SK-N-SH (cell line): ENCODE measurements at regions not wholly inside any gene's neighbourhood (a gene's known extent, or its start where the extent isn't known, plus 50 kb on each side); places are given as distances from the start of the nearest gene placed in this dataset.

Source experiments
- CTCF ChIA-PET: fragments of 300-600, 350-600 bp; formaldehyde crosslinking; extraction: SDS; loops from one replicate; lab custom pipeline; 2021; lab: Yijun Ruan, JAX
- POLR2A ChIA-PET: fragments of 350-600 bp; sonication (Branson Sonifier 250); formaldehyde crosslinking; extraction: SDS; loops from one replicate; lab custom pipeline; 2020; ENCODE audit warnings: antibody characterized with exemption, inconsistent platforms; lab: Yijun Ruan, JAX
- DNase-seq: peaks from one replicate; pipeline ENCODE4 v3.0.0; 2012
- H2AFZ ChIP-seq: fragments of 200-600 bp; sonication (generic); 2 replicates; pipeline ENCODE4 v1.8.1; 2016; ENCODE audit warnings: antibody characterized with exemption, mild to moderate bottlenecking, low read depth
- H3F3A ChIP-seq: fragments of 200-600 bp; sonication (generic); replicated peaks from 2 replicates; pipeline ENCODE3; 2016; ENCODE audit warnings: antibody characterized with exemption, mild to moderate bottlenecking; ENCODE audit not compliant: insufficient read depth
- H3K27ac ChIP-seq, 2 experiments: fragments of 200-500 bp in 1 of 2; fragments of 200-600 bp in 1 of 2; sonication (Bioruptor generic) in 1 of 2; sonication (generic), shearing (Covaris generic) in 1 of 2; 2 replicates each; pipeline versions ENCODE4 v1.5.1 to v1.6.1; 2014 to 2016; ENCODE audit warnings: low read depth in 2 of 2, inconsistent platforms in 1 of 2, low read length in 1 of 2, mild to moderate bottlenecking in 1 of 2, mixed read lengths in 1 of 2
- H3K27me3 ChIP-seq: fragments of 200-600 bp; sonication (generic), shearing (Covaris generic); 2 replicates; pipeline ENCODE4 v1.6.1; 2016; ENCODE audit warnings: mixed run types; ENCODE audit not compliant: insufficient read depth
- H3K36me3 ChIP-seq, 2 experiments: fragments of 200-500 bp in 1 of 2; fragments of 200-600 bp in 1 of 2; sonication (Bioruptor generic) in 1 of 2; sonication (generic) in 1 of 2; replicated peaks in 1 of 2; 2 replicates each; pipeline versions ENCODE3 to v1.5.1; 2014 to 2016; ENCODE audit warnings: low read length in 1 of 2, mild to moderate bottlenecking in 1 of 2; ENCODE audit not compliant: insufficient read depth in 2 of 2, control insufficient read depth in 1 of 2
- H3K4me1 ChIP-seq, 2 experiments: fragments of 200-500 bp in 1 of 2; fragments of 200-600 bp in 1 of 2; sonication (Bioruptor generic) in 1 of 2; sonication (generic), shearing (Covaris generic) in 1 of 2; 2 replicates each; pipeline versions ENCODE4 v1.5.1 to v1.6.1; 2014 to 2016; ENCODE audit warnings: low read depth in 1 of 2, low read length in 1 of 2, mixed run types in 1 of 2; ENCODE audit not compliant: insufficient read depth in 2 of 2, control insufficient read depth in 1 of 2
- H3K4me2 ChIP-seq: fragments of 200-600 bp; sonication (generic), shearing (Covaris generic); 2 replicates; pipeline ENCODE4 v1.6.1; 2017; ENCODE audit warnings: mixed run types
- H3K4me3 ChIP-seq, 2 experiments: fragments of 200-500 bp in 1 of 2; fragments of 200-600 bp in 1 of 2; sonication (Bioruptor generic) in 1 of 2; sonication (generic), shearing (Covaris generic) in 1 of 2; 2 replicates each; pipeline versions ENCODE4 v1.5.1 to v1.8.1; 2014 to 2016; ENCODE audit warnings: low read depth in 2 of 2, inconsistent platforms in 1 of 2, low read length in 1 of 2, mild to moderate bottlenecking in 1 of 2, mixed read lengths in 1 of 2, moderate library complexity in 1 of 2
- H3K79me2 ChIP-seq: fragments of 200-600 bp; sonication (generic); 2 replicates; pipeline ENCODE4 v1.8.1; 2017; ENCODE audit warnings: mild to moderate bottlenecking; ENCODE audit not compliant: insufficient read depth
- H3K9ac ChIP-seq: fragments of 200-600 bp; sonication (generic); 2 replicates; pipeline ENCODE4 v1.6.1; 2017; ENCODE audit warnings: mixed run types
- H3K9me2 ChIP-seq: fragments of 200-600 bp; sonication (generic); 2 replicates; pipeline ENCODE4 v1.6.1; 2017; ENCODE audit warnings: mixed run types
- H3K9me3 ChIP-seq: fragments of 200-600 bp; sonication (generic); 2 replicates; pipeline ENCODE4 v1.6.1; 2017; ENCODE audit warnings: mixed run types, mild to moderate bottlenecking, moderate library complexity
- H4K20me1 ChIP-seq: fragments of 200-600 bp; sonication (generic); 2 replicates; pipeline ENCODE4 v1.6.1; 2017; ENCODE audit warnings: mild to moderate bottlenecking, mixed run types; ENCODE audit not compliant: insufficient read depth
- CHD2 ChIP-seq: fragments of 150-350 bp; IDR thresholded peaks from 2 replicates; pipeline ENCODE4 v1.6.1; 2018; ENCODE audit warnings: low read length; ENCODE audit not compliant: partially characterized antibody
- CTCF ChIP-seq: fragments of 200-600 bp; sonication (generic); IDR thresholded peaks from 2 replicates; pipeline ENCODE4 v1.6.1; 2017; ENCODE audit warnings: antibody characterized with exemption, mild to moderate bottlenecking, moderate library complexity
- ELF1 ChIP-seq: IDR thresholded peaks from 2 replicates; pipeline ENCODE4 v1.4.0; 2012
- EP300 ChIP-seq, 2 experiments: IDR thresholded peaks; 2 replicates each; pipeline versions ENCODE4 v1.4.0 to v1.6.1; 2012; ENCODE audit warnings: borderline replicate concordance in 1 of 2, low read depth in 1 of 2, low read length in 1 of 2
- EZH2phosphoT487 ChIP-seq: fragments of 200-600 bp; sonication (generic); IDR thresholded peaks from 2 replicates; pipeline ENCODE4 v1.6.1; 2017; ENCODE audit warnings: low read depth, mixed run types, mild to moderate bottlenecking, antibody characterized with exemption, moderate library complexity, borderline replicate concordance
- FOXJ3 ChIP-seq: sonication (generic); formaldehyde crosslinking; IDR thresholded peaks from 2 replicates; pipeline ENCODE4 v1.5.1; 2020; ENCODE audit warnings: mild to moderate bottlenecking, missing genetic modification reagents
- FOXM1 ChIP-seq: IDR thresholded peaks from 2 replicates; pipeline ENCODE4 v1.4.0; 2012; ENCODE audit warnings: low read depth, mild to moderate bottlenecking
- MAX ChIP-seq: IDR thresholded peaks from 2 replicates; pipeline ENCODE4 v1.4.0; 2012; ENCODE audit warnings: low read depth
- MXI1 ChIP-seq: IDR thresholded peaks from 2 replicates; pipeline ENCODE4 v1.6.1; 2012; ENCODE audit warnings: mild to moderate bottlenecking, low read depth, low read length, improper control_type of control experiment
- PBX3 ChIP-seq: IDR thresholded peaks from 2 replicates; pipeline ENCODE4; 2012
- POLR2AphosphoS5 ChIP-seq: IDR thresholded peaks from 2 replicates; pipeline ENCODE4 v1.6.1; 2012; ENCODE audit warnings: low read depth, low read length
- RAD21 ChIP-seq: IDR thresholded peaks from 2 replicates; pipeline ENCODE4 v1.6.1; 2012; ENCODE audit warnings: mild to moderate bottlenecking, low read length
- REST ChIP-seq: IDR thresholded peaks from 2 replicates; pipeline ENCODE4 v1.6.1; 2012; ENCODE audit warnings: mild to moderate bottlenecking, low read depth, low read length, moderate library complexity
- RFX5 ChIP-seq: IDR thresholded peaks from 2 replicates; pipeline ENCODE4 v1.6.1; 2012; ENCODE audit warnings: mild to moderate bottlenecking, improper control_type of control experiment, low read length
- RXRA ChIP-seq: IDR thresholded peaks from 2 replicates; pipeline ENCODE4 v1.4.0; 2012; ENCODE audit warnings: low read depth, mild to moderate bottlenecking, borderline replicate concordance
- SIN3A ChIP-seq: IDR thresholded peaks from 2 replicates; pipeline ENCODE4 v1.6.1; 2012; ENCODE audit warnings: low read depth, mild to moderate bottlenecking, low read length, moderate library complexity, borderline replicate concordance
- TAF1 ChIP-seq: IDR thresholded peaks from 2 replicates; pipeline ENCODE4 v1.6.1; 2012; ENCODE audit warnings: low read depth, mild to moderate bottlenecking, low read length, moderate library complexity, borderline replicate concordance
- TCF12 ChIP-seq: IDR thresholded peaks from 2 replicates; pipeline ENCODE4 v1.4.0; 2012
- TEAD4 ChIP-seq: IDR thresholded peaks from 2 replicates; pipeline ENCODE4 v1.4.0; 2012; ENCODE audit warnings: mild to moderate bottlenecking, borderline replicate concordance; ENCODE audit not compliant: insufficient read depth
- ZBTB33 ChIP-seq: IDR thresholded peaks from 2 replicates; pipeline ENCODE4 v1.4.0; 2012; ENCODE audit warnings: low read depth, borderline replicate concordance
- WGBS: methylation state at CpG from one replicate; pipeline ENCODE4 v1.1.6; 2017; ENCODE audit warnings: low lambda C conversion rate; 5-methylcytosine and 5-hydroxymethylcytosine counted together

GRCh38 chr18:3345452-3345851, 83.5 kb downstream of the MYL12B start:
- Histone ChIP-seq H3K9me2 (no peaks in the 10 kb centered on the region), H3K4me3 (no peak overlapping the region), H3K79me2 (no peaks in the 10 kb centered on the region), H3K36me3 (no peaks in the 10 kb centered on the region), H3K4me2 (no peak overlapping the region), H2AFZ (no peak overlapping the region), H3F3A (no peaks in the 10 kb centered on the region), H3K9me3 (no peaks in the 10 kb centered on the region), H3K4me1 (no peaks in the 10 kb centered on the region), H4K20me1 (no peaks in the 10 kb centered on the region), H3K9ac (no peak overlapping the region), H3K27ac (no peak overlapping the region), H3K27me3 (no peaks in the 10 kb centered on the region)
- 80% methylated on average over 2 of the region's 2 CpGs for WGBS
- CTCF ChIA-PET: no interaction called here
- DNase-seq: no peak
- no peak for TF ChIP-seq EZH2phosphoT487
- no peak for TF ChIP-seq CHD2
- no peak for TF ChIP-seq TCF12
- TF ChIP-seq RXRA: no peak
- no peak for TF ChIP-seq MXI1
- no peak for TF ChIP-seq MAX
- no peak for TF ChIP-seq RFX5
- no peak for TF ChIP-seq ZBTB33
- TF ChIP-seq PBX3: no peak
- no peak for TF ChIP-seq TAF1
- no peak for TF ChIP-seq SIN3A
- POLR2A ChIA-PET: no interaction called here

- H4K20me1 ChIP-seq: no peaks in the 10 kb centered on the region
- CTCF ChIA-PET: no interaction called here
- TF ChIP-seq ELF1 (no peak), FOXM1 (no peak), TCF12 (no peak), TAF1 (no peak), POLR2AphosphoS5 (no peak), RAD21 (no peak), FOXJ3 (CRISPR knock-in tag) (no peak), EP300 (IDR thresholded peaks at IDR 0.05; ENCODE audit: borderline replicate concordance in 1 of 2, low read depth in 1 of 2, low read length in 1 of 2) (no peak), PBX3 (no peak), TEAD4 (no peak), CTCF (no peak), REST (no peak)
Measured at GRCh38 chr18:3345885-3346284, 84.0 kb downstream of the MYL12B start.

More at GRCh38 chr18:3345885-3346284, 84.0 kb downstream of the MYL12B start:
- Histone ChIP-seq H3K27ac (no peak overlapping the region), H2AFZ (no peak overlapping the region), H3K4me1 (no peaks in the 10 kb centered on the region; a peak in 1 of 4 replicates), H3K9me3 (no peaks in the 10 kb centered on the region), H3K4me2 (no peak overlapping the region), H3K9me2 (no peaks in the 10 kb centered on the region), H3K9ac (no peak overlapping the region), H3K79me2 (no peaks in the 10 kb centered on the region), H3F3A (no peaks in the 10 kb centered on the region), H3K4me3 (no peak overlapping the region), H3K36me3 (no peaks in the 10 kb centered on the region), H3K27me3 (no peaks in the 10 kb centered on the region)
- no peak for DNase-seq
- POLR2A ChIA-PET: no interaction called here
- 88% methylated on average over 1 of the region's 1 CpG for WGBS
